ENCODE measurements at regions not wholly inside any gene's neighbourhood (a gene's known extent, or its start where the extent isn't known, plus 50 kb on each side); places are given as distances from the start of the nearest gene placed in this dataset.

DNA sequence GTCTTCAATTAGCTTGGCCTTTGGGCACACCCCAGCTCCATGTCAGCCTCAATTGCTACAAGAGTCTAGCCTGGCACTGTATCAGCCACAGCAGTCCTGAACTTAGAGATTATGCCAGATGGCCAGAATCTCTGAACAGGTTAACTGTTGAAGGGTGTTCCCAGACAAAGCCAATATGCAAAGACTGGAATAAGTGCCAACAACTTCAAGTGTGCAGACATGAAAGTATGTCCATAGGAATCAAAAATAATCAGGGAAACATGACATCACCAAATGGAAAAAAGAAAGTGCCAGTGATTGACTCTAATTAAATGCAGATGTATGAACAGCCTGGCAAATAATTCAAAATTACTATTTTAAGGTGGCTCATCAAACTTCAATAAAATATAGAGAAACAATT is 98.5 kb upstream of the DOCK10 start:
- SMC1A ChIA-PET (ENCODE audit: uncharacterized antibody, unreplicated experiment): no interaction called here
- in situ Hi-C loops (cut with MboI): no loop called here
- Histone ChIP-seq H3K27me3 (replicated peaks in 1 of 2; ENCODE audit: control insufficient read depth in 2 of 2, insufficient read depth in 2 of 2, low read length in 1 of 2) (no peaks in the 10 kb centered on the region), H3K27ac (ENCODE audit: control insufficient read depth, insufficient read depth) (no peak overlapping the region), H4K20me1 (ENCODE audit: control insufficient read depth, insufficient read depth) (no peaks in the 10 kb centered on the region), H3K9ac (ENCODE audit: control insufficient read depth, insufficient read depth, low read length) (no peak overlapping the region), H3K4me3 (no peak overlapping the region), H3K36me3 (ENCODE audit: control insufficient read depth in 2 of 2, insufficient read depth in 2 of 2, low read length in 1 of 2) (no peaks in the 10 kb centered on the region), H3K9me3 (replicated peaks; ENCODE audit: control insufficient read depth, insufficient read depth, low read length) (no peaks in the 10 kb centered on the region), H2AFZ (ENCODE audit: control insufficient read depth, low read depth, low read length) (no peak overlapping the region), H3K4me2 (ENCODE audit: control insufficient read depth, insufficient read depth) (no peak overlapping the region), H3K4me1 (ENCODE audit: control insufficient read depth, insufficient read depth, low read length) (no peaks in the 10 kb centered on the region), H3K79me2 (ENCODE audit: control insufficient read depth, insufficient read depth, low read length) (no peaks in the 10 kb centered on the region)
- TF ChIP-seq, protein P1, sequence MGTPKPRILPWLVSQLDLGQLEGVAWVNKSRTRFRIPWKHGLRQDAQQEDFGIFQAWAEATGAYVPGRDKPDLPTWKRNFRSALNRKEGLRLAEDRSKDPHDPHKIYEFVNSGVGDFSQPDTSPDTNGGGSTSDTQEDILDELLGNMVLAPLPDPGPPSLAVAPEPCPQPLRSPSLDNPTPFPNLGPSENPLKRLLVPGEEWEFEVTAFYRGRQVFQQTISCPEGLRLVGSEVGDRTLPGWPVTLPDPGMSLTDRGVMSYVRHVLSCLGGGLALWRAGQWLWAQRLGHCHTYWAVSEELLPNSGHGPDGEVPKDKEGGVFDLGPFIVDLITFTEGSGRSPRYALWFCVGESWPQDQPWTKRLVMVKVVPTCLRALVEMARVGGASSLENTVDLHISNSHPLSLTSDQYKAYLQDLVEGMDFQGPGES (IDR thresholded peaks at IDR 0.05): no peak
- TF ChIP-seq NFYA (IDR thresholded peaks at IDR 0.05; ENCODE audit: borderline replicate concordance, low read depth, low read length) (no peak), STAT1 (conservative IDR thresholded peaks at IDR 0.05) (no peak), SMC3 (IDR thresholded peaks at IDR 0.05; ENCODE audit: borderline replicate concordance, low read length) (no peak), NR2F1 (conservative IDR thresholded peaks at IDR 0.05) (no peak), MTA2 (IDR thresholded peaks at IDR 0.05; ENCODE audit: low read depth) (no peak), CBX5 (IDR thresholded peaks at IDR 0.05; ENCODE audit: low read depth) (no peak), NFYB (IDR thresholded peaks at IDR 0.05; ENCODE audit: insufficient read depth, low read depth, low read length) (no peak), SP1 (IDR thresholded peaks at IDR 0.05; ENCODE audit: low read depth, low read length) (no peak), KAT2A (conservative IDR thresholded peaks at IDR 0.05; ENCODE audit: control insufficient read depth, low read depth, low read length) (no peak), SRF (IDR thresholded peaks at IDR 0.05; ENCODE audit: low read depth in 2 of 2, low read length in 2 of 2) (no peak), KDM1A (IDR thresholded peaks at IDR 0.05; ENCODE audit: borderline replicate concordance) (no peak), POLR2AphosphoS2 (IDR thresholded peaks at IDR 0.05; ENCODE audit: low read depth, low read length) (no peak)
- TF ChIP-seq, protein P2, sequence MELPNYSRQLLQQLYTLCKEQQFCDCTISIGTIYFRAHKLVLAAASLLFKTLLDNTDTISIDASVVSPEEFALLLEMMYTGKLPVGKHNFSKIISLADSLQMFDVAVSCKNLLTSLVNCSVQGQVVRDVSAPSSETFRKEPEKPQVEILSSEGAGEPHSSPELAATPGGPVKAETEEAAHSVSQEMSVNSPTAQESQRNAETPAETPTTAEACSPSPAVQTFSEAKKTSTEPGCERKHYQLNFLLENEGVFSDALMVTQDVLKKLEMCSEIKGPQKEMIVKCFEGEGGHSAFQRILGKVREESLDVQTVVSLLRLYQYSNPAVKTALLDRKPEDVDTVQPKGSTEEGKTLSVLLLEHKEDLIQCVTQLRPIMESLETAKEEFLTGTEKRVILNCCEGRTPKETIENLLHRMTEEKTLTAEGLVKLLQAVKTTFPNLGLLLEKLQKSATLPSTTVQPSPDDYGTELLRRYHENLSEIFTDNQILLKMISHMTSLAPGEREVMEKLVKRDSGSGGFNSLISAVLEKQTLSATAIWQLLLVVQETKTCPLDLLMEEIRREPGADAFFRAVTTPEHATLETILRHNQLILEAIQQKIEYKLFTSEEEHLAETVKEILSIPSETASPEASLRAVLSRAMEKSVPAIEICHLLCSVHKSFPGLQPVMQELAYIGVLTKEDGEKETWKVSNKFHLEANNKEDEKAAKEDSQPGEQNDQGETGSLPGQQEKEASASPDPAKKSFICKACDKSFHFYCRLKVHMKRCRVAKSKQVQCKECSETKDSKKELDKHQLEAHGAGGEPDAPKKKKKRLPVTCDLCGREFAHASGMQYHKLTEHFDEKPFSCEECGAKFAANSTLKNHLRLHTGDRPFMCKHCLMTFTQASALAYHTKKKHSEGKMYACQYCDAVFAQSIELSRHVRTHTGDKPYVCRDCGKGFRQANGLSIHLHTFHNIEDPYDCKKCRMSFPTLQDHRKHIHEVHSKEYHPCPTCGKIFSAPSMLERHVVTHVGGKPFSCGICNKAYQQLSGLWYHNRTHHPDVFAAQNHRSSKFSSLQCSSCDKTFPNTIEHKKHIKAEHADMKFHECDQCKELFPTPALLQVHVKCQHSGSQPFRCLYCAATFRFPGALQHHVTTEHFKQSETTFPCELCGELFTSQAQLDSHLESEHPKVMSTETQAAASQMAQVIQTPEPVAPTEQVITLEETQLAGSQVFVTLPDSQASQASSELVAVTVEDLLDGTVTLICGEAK (IDR thresholded peaks at IDR 0.05; ENCODE audit: borderline replicate concordance): no peak
- intact Hi-C loops (cut with micrococcal nuclease; ENCODE audit: unreplicated experiment): no loop called here
- POLR2A ChIA-PET: no interaction called here
- no peak for FAIRE-seq
- CTCF ChIA-PET: no interaction called here
- no TSS peak for BruUV-seq (replicated peaks)
- RAD21 ChIA-PET (ENCODE audit: unreplicated experiment): no interaction called here
- no peak for ATAC-seq
- DNase-seq (ENCODE audit: low read depth, low spot score): no peak
